ENCODE measurements at regions not wholly inside any gene's neighbourhood (a gene's known extent, or its start where the extent isn't known, plus 50 kb on each side); places are given as distances from the start of the nearest gene placed in this dataset.
A peak's percentile ranks its signal among the peaks of the same experiment; 100 is the strongest.

- DNase-seq (no peak), ATAC-seq (no peak)
- Mint-ChIP-seq H3K36me3 (ENCODE audit: low read depth) (peaks cover 2% of the 10 kb centered on the region), H3K27ac (no peak overlapping the region), H3K4me3 (peak overlapping the region; percentile 19), H3K27me3 (no peaks in the 10 kb centered on the region), H3K4me1 (peaks cover 2% of the 10 kb centered on the region)
- no peaks in the 10 kb centered on the region for H3K9me3 ChIP-seq (ENCODE audit: control insufficient read depth, low read length, poor library complexity, severe bottlenecking)
These were observed 323.1 kb upstream of the CBLB start for GRCh38 chr3:106191913-106192312.

GRCh38 chr3:106193876-106194275, 325.1 kb upstream of the CBLB start:
- peaks cover 6% of the 10 kb centered on the region for H3K4me1 Mint-ChIP-seq
- ATAC-seq, result no peak
- no peak overlapping the region for H3K4me3 Mint-ChIP-seq

GRCh38 chr3:106194726-106195125, 325.9 kb upstream of the CBLB start:
- no peak overlapping the region for H3K4me3 Mint-ChIP-seq
- peaks cover 6% of the 10 kb centered on the region for H3K4me1 Mint-ChIP-seq
- no peaks in the 10 kb centered on the region for H3K9me3 ChIP-seq (ENCODE audit: control insufficient read depth, low read length, poor library complexity, severe bottlenecking)
- peaks cover 4% of the 10 kb centered on the region for H3K36me3 Mint-ChIP-seq (ENCODE audit: low read depth)
- ATAC-seq (no peak), DNase-seq (no peak)
- no peak overlapping the region for H3K27ac Mint-ChIP-seq
- H3K27me3 Mint-ChIP-seq, result no peaks in the 10 kb centered on the region

More at GRCh38 chr3:106193876-106194275, 325.1 kb upstream of the CBLB start:
- no peak for DNase-seq
- H3K36me3 Mint-ChIP-seq (ENCODE audit: low read depth), result peaks cover 4% of the 10 kb centered on the region
- H3K27ac Mint-ChIP-seq, result no peak overlapping the region
- no peaks in the 10 kb centered on the region for H3K27me3 Mint-ChIP-seq
- H3K9me3 ChIP-seq (ENCODE audit: control insufficient read depth, low read length, poor library complexity, severe bottlenecking), result no peaks in the 10 kb centered on the region

- Mint-ChIP-seq H3K27me3 (no peaks in the 10 kb centered on the region), H3K27ac (no peak overlapping the region), H3K4me3 (no peak overlapping the region), H3K36me3 (ENCODE audit: low read depth) (peaks cover 4% of the 10 kb centered on the region), H3K4me1 (peaks cover 4% of the 10 kb centered on the region)
- ATAC-seq (no peak), DNase-seq (no peak)
- H3K9me3 ChIP-seq (ENCODE audit: control insufficient read depth, low read length, poor library complexity, severe bottlenecking), result no peaks in the 10 kb centered on the region
These were observed 328.9 kb upstream of the CBLB start for GRCh38 chr3:106197532-106198194.

- Mint-ChIP-seq H3K27ac (no peak overlapping the region), H3K4me1 (peaks cover 17% of the 10 kb centered on the region), H3K4me3 (no peak overlapping the region), H3K27me3 (no peaks in the 10 kb centered on the region), H3K36me3 (ENCODE audit: low read depth) (no peaks in the 10 kb centered on the region)
- ATAC-seq, result no peak
- no peaks in the 10 kb centered on the region for H3K9me3 ChIP-seq (ENCODE audit: control insufficient read depth, low read length, poor library complexity, severe bottlenecking)
- no peak for DNase-seq
These were observed 335.5 kb upstream of the CBLB start for GRCh38 chr3:106204160-106204868.

- DNase-seq, result no peak
- ATAC-seq, result peak; percentile 81
- Mint-ChIP-seq H3K36me3 (ENCODE audit: low read depth) (no peaks in the 10 kb centered on the region), H3K4me1 (peaks cover 21% of the 10 kb centered on the region), H3K4me3 (peak overlapping the region; percentile 86), H3K27me3 (no peaks in the 10 kb centered on the region), H3K27ac (peak overlapping the region; percentile 81)
- no peaks in the 10 kb centered on the region for H3K9me3 ChIP-seq (ENCODE audit: control insufficient read depth, low read length, poor library complexity, severe bottlenecking)
These were observed 337.3 kb upstream of the CBLB start for GRCh38 chr3:106206146-106206545.

- peak overlapping the region; percentile 81 for H3K27ac Mint-ChIP-seq
- peak; percentile 46 for ATAC-seq
These were observed 337.8 kb upstream of the CBLB start for GRCh38 chr3:106206613-106207012.

GRCh38 chr3:106208251-106208650, 339.4 kb upstream of the CBLB start:
- Mint-ChIP-seq H3K27ac (no peak overlapping the region), H3K4me1 (peaks cover 23% of the 10 kb centered on the region), H3K27me3 (no peaks in the 10 kb centered on the region), H3K36me3 (ENCODE audit: low read depth) (no peaks in the 10 kb centered on the region), H3K4me3 (no peak overlapping the region)
- DNase-seq, result no peak
- H3K9me3 ChIP-seq (ENCODE audit: control insufficient read depth, low read length, poor library complexity, severe bottlenecking), result no peaks in the 10 kb centered on the region
- no peak for ATAC-seq

More at GRCh38 chr3:106206613-106207012, 337.8 kb upstream of the CBLB start:
- Mint-ChIP-seq H3K4me1 (peaks cover 23% of the 10 kb centered on the region), H3K4me3 (peak overlapping the region; percentile 86), H3K27me3 (no peaks in the 10 kb centered on the region), H3K36me3 (ENCODE audit: low read depth) (no peaks in the 10 kb centered on the region)
- no peak for DNase-seq
- no peaks in the 10 kb centered on the region for H3K9me3 ChIP-seq (ENCODE audit: control insufficient read depth, low read length, poor library complexity, severe bottlenecking)

GRCh38 chr3:106208967-106209366, 340.2 kb upstream of the CBLB start:
- no peak for ATAC-seq
- no peak for DNase-seq
- H3K9me3 ChIP-seq (ENCODE audit: control insufficient read depth, low read length, poor library complexity, severe bottlenecking), result no peaks in the 10 kb centered on the region
- Mint-ChIP-seq H3K4me3 (no peak overlapping the region), H3K27ac (no peak overlapping the region), H3K27me3 (no peaks in the 10 kb centered on the region), H3K36me3 (ENCODE audit: low read depth) (no peaks in the 10 kb centered on the region), H3K4me1 (peaks cover 23% of the 10 kb centered on the region)

GRCh38 chr3:106209482-106209881, 340.7 kb upstream of the CBLB start:
- Mint-ChIP-seq H3K4me3 (no peak overlapping the region), H3K27me3 (no peaks in the 10 kb centered on the region), H3K27ac (no peak overlapping the region), H3K4me1 (peaks cover 23% of the 10 kb centered on the region), H3K36me3 (ENCODE audit: low read depth) (no peaks in the 10 kb centered on the region)
- ATAC-seq, result no peak
- H3K9me3 ChIP-seq (ENCODE audit: control insufficient read depth, low read length, poor library complexity, severe bottlenecking), result no peaks in the 10 kb centered on the region
- no peak for DNase-seq

- H3K36me3 Mint-ChIP-seq (ENCODE audit: low read depth), result no peaks in the 10 kb centered on the region
- H3K9me3 ChIP-seq (ENCODE audit: control insufficient read depth, low read length, poor library complexity, severe bottlenecking), result no peaks in the 10 kb centered on the region
- no peaks in the 10 kb centered on the region for H3K27me3 Mint-ChIP-seq
- ATAC-seq (no peak), DNase-seq (no peak)
- no peak overlapping the region for H3K27ac Mint-ChIP-seq
- no peak overlapping the region for H3K4me3 Mint-ChIP-seq
- H3K4me1 Mint-ChIP-seq, result peaks cover 19% of the 10 kb centered on the region
These were observed 342.1 kb upstream of the CBLB start for GRCh38 chr3:106210923-106211322.

GRCh38 chr3:106212665-106213222, 343.9 kb upstream of the CBLB start:
- H3K27ac Mint-ChIP-seq, result no peak overlapping the region
- H3K4me1 Mint-ChIP-seq, result peaks cover 6% of the 10 kb centered on the region
- ATAC-seq (no peak), DNase-seq (no peak)
- no peaks in the 10 kb centered on the region for H3K9me3 ChIP-seq (ENCODE audit: control insufficient read depth, low read length, poor library complexity, severe bottlenecking)
- H3K4me3 Mint-ChIP-seq, result no peak overlapping the region
- H3K36me3 Mint-ChIP-seq (ENCODE audit: low read depth), result no peaks in the 10 kb centered on the region
- no peaks in the 10 kb centered on the region for H3K27me3 Mint-ChIP-seq

- H3K27ac Mint-ChIP-seq, result no peak overlapping the region
- H3K4me1 Mint-ChIP-seq, result peaks cover 6% of the 10 kb centered on the region
- H3K36me3 Mint-ChIP-seq (ENCODE audit: low read depth), result no peaks in the 10 kb centered on the region
- H3K9me3 ChIP-seq (ENCODE audit: control insufficient read depth, low read length, poor library complexity, severe bottlenecking), result no peaks in the 10 kb centered on the region
- no peaks in the 10 kb centered on the region for H3K27me3 Mint-ChIP-seq
- ATAC-seq (no peak), DNase-seq (no peak)
- no peak overlapping the region for H3K4me3 Mint-ChIP-seq
These were observed 345.1 kb upstream of the CBLB start for GRCh38 chr3:106213954-106214353.
